ENCODE measurements at regions not wholly inside any gene's neighbourhood (a gene's known extent, or its start where the extent isn't known, plus 50 kb on each side); places are given as distances from the start of the nearest gene placed in this dataset.

- no peak for TF ChIP-seq CTCF (IDR thresholded peaks at IDR 0.05; ENCODE audit: insufficient read depth, low read depth, low read length)
- TF ChIP-seq EZH2 (IDR thresholded peaks at IDR 0.05; ENCODE audit: insufficient read depth, low read length): no peak
Observed at GRCh38 chr4:141463678-141464077, 172.7 kb upstream of the IL15 start.
